ENCODE measurements at regions not wholly inside any gene's neighbourhood (a gene's known extent, or its start where the extent isn't known, plus 50 kb on each side); places are given as distances from the start of the nearest gene placed in this dataset.
A peak's percentile ranks its signal among the peaks of the same experiment; 100 is the strongest.
"Not testable (repeated sequence)": the region's sequence is repeated elsewhere in the genome, so short reads cannot be mapped to it uniquely, and the experiment has no call there.

GRCh38 chr6:74410630-74411029, 714.6 kb downstream of the CD109 start:
- TF ChIP-seq, protein P1, sequence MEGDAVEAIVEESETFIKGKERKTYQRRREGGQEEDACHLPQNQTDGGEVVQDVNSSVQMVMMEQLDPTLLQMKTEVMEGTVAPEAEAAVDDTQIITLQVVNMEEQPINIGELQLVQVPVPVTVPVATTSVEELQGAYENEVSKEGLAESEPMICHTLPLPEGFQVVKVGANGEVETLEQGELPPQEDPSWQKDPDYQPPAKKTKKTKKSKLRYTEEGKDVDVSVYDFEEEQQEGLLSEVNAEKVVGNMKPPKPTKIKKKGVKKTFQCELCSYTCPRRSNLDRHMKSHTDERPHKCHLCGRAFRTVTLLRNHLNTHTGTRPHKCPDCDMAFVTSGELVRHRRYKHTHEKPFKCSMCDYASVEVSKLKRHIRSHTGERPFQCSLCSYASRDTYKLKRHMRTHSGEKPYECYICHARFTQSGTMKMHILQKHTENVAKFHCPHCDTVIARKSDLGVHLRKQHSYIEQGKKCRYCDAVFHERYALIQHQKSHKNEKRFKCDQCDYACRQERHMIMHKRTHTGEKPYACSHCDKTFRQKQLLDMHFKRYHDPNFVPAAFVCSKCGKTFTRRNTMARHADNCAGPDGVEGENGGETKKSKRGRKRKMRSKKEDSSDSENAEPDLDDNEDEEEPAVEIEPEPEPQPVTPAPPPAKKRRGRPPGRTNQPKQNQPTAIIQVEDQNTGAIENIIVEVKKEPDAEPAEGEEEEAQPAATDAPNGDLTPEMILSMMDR (IDR thresholded peaks at IDR 0.05; ENCODE audit: control insufficient read depth, extremely low read depth, insufficient read depth): no peak
- H3K4me3 ChIP-seq (ENCODE audit: low read depth, low read length): no peak overlapping the region
- DNase-seq (ENCODE audit: low read depth): no peak

DNA sequence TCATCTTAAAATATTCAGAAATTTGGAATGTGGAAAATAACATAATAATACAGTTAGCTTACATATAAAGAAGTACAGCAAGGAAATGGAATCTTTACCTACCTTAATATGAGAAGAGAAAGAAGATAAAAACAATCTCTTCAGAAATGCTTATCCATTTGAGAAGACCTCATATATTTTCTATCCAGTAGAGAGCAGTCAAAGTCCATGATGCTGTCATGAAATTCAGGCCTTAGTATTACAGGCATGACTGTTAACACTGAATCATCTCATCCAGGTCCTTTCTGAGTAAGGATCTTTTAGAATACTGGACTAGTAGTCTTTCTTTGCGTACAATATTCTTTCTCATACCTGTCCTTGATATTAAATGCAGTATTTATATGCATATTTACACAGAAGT, 713.4 kb downstream of the CD109 start:
- DNase-seq (ENCODE audit: low read depth): peak; percentile 7
- TF ChIP-seq, protein P1 (IDR thresholded peaks at IDR 0.05; ENCODE audit: control insufficient read depth, extremely low read depth, insufficient read depth): peak; percentile 49
- H3K4me3 ChIP-seq (ENCODE audit: low read depth, low read length): no peak overlapping the region

- DNase-seq (ENCODE audit: low read depth): no peak
- no peak overlapping the region for H3K4me3 ChIP-seq (ENCODE audit: low read depth, low read length)
- TF ChIP-seq, protein P1 (IDR thresholded peaks at IDR 0.05; ENCODE audit: control insufficient read depth, extremely low read depth, insufficient read depth): no peak
Observed at GRCh38 chr6:74408844-74409243, 712.8 kb downstream of the CD109 start.

DNA sequence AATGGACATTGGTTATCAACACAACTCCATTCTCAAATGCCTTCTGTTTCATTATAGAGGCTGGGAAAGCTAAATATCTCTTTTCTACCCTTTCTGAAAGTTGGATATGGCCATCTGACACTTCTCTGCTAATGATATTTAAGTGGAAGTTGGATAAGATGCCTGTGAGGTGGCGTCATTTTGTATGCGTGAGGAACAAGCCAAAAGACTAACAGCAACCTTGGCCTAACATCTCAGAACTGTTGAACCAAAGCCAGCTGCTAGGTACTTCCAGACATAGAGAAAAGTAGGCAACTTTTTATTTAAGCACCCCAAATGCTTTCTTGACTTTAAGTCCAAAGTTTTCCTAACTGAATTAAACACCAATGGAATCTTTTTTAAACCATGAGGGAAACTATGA, 708.4 kb downstream of the CD109 start:
- no peak overlapping the region for H3K4me3 ChIP-seq (ENCODE audit: low read depth, low read length)
- no peak for DNase-seq (ENCODE audit: low read depth)
- TF ChIP-seq, protein P1 (IDR thresholded peaks at IDR 0.05; ENCODE audit: control insufficient read depth, extremely low read depth, insufficient read depth): no peak

- TF ChIP-seq, protein P1 (IDR thresholded peaks at IDR 0.05; ENCODE audit: control insufficient read depth, extremely low read depth, insufficient read depth): no peak
- DNase-seq (ENCODE audit: low read depth): no peak
- no peak overlapping the region for H3K4me3 ChIP-seq (ENCODE audit: low read depth, low read length)
Observed at GRCh38 chr6:74402781-74403180, 706.8 kb downstream of the CD109 start.

- H3K4me3 ChIP-seq (ENCODE audit: low read depth, low read length); DNase-seq (ENCODE audit: low read depth): not testable (repeated sequence)
Observed at GRCh38 chr6:74378437-74378836, 682.4 kb downstream of the CD109 start.

DNA sequence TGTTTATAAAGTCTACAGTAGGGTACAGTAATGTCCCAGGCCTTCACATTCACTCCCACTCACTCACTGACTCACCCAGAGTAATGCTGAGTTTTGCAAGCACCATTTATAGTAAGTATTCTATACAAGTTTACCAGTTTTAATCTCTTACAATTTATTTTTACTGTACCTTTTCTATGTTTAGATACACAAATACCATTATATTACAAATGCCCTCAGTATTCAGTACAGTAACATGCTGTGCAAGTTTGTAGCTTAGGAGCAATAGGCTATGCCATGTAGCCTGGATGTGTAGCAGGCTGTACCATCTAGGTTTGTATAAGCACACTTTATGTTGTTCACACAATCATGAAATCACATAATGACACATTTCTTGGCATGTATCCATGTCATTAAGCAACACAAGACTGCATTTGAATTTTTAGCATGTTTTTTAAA, 673.6 kb downstream of the CD109 start:
- H3K4me3 ChIP-seq (ENCODE audit: low read depth, low read length): no peak overlapping the region
- TF ChIP-seq, protein P1 (IDR thresholded peaks at IDR 0.05; ENCODE audit: control insufficient read depth, extremely low read depth, insufficient read depth): no peak
- DNase-seq (ENCODE audit: low read depth): no peak
